Erythroblast (primary cell): ENCODE measurements at regions not wholly inside any gene's neighbourhood (a gene's known extent, or its start where the extent isn't known, plus 50 kb on each side); places are given as distances from the start of the nearest gene placed in this dataset.

Experiments used
- DNase-seq, 2 experiments: peaks; one replicate each; lab custom pipeline; 2025; lab: John Stamatoyannopoulos, UW
- GATA1 ChIP-seq: IDR thresholded peaks from 2 replicates; pipeline ENCODE4 v1.6.1; 2011; ENCODE audit warnings: low read depth, mild to moderate bottlenecking, control low read depth, low read length, moderate library complexity
- POLR2A ChIP-seq: IDR thresholded peaks from 2 replicates; pipeline ENCODE4 v1.6.1; 2011; ENCODE audit warnings: mild to moderate bottlenecking, low read length

DNA sequence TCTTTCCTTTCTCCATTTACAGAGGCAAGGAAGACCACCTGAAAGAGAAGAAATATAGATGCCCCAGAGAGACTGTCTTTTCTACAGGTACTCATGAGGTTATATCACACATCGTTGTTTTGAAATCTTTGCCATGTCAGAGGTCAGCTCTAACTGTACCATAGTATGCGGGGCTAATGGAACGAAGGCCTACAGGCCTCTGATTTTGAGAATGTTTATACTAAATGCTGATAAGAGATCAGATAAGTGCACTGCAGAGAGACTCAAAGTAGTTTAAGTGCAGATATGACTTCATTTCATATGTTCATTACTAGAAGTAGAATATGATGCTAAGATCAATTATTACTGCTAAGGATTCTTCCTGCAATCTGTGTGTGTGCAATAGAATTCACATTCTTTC is 1005.0 kb downstream of the GALC start:
- no peak for DNase-seq
- TF ChIP-seq POLR2A, result no peak
- no peak for TF ChIP-seq GATA1

- no peak for DNase-seq
- TF ChIP-seq GATA1, result no peak
These were observed 1019.8 kb downstream of the GALC start for GRCh38 chr14:86973177-86973576.

DNA sequence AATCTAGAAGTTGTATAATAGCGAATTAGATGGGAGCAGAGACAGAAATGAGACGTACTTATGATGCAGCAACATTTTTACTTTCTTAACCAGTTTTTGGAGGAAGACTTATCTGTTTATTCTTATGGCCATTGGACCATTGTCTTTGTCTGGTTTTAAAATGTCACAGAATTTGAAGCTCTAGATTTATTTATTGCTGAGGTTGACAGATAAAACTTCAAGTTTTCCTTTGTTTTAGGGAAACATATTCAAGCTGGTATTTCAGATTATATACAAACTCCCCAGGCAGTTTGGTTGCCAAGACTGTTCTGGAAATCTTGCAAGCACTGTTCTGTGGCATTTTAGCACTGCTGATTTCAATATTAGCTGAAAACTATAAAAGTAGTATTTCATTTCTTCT is 1021.7 kb downstream of the GALC start:
- DNase-seq, result no peak
- TF ChIP-seq POLR2A, result no peak
- no peak for TF ChIP-seq GATA1

DNA sequence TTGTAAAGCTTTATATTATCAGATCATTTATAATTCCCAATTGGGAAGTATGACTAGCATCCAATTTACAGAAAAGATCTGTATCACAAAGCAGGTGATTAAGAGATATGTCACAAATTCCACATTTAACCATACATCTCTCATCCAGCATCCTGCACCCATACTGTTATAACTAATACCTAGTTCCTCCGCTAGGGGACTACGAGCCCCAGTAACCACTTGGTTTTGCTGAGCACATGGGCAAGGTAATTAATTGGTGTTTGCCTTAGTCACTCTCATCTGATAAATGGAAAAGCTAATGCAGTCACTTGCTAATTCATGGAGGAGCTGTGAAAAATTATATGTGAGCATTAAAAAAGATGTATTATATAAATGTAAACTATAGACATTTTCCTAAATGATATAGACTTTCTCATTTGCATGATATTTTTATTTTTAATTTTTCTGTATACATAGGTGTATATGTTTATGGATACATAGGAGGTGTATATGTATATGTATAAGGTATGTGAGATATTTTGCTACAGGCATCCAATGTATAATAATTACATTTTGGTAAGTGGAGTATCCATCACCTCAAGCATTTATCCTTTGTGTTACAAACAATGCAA is 1031.8 kb downstream of the GALC start:
- DNase-seq, result peak in 1 of 2 experiments; percentile 6
- no peak for TF ChIP-seq POLR2A
- TF ChIP-seq GATA1, result no peak

GRCh38 chr14:86955771-86956354 is 1037.1 kb downstream of the GALC start:
- DNase-seq, result no peak
- TF ChIP-seq POLR2A (no peak), GATA1 (no peak)

DNA sequence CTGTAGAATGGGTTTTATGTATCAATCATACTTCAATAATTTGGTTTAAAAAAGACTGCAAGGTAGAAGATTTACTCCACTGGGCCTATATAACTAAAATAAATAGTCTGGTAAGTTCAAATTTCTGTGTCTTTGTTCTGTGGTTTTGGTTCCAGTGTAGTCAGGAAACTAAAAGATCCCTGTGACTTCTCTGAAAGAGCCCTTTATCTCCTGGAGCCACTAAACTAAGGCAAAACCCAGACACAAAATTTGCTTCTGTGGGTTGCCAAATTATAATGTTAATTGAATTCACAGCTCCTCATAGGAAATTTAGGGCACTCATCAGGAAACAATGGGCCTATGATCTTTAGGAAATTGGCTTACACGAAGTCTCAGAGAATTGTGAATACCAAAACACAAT is 1038.4 kb downstream of the GALC start:
- no peak for DNase-seq
- TF ChIP-seq POLR2A (no peak), GATA1 (no peak)

DNA sequence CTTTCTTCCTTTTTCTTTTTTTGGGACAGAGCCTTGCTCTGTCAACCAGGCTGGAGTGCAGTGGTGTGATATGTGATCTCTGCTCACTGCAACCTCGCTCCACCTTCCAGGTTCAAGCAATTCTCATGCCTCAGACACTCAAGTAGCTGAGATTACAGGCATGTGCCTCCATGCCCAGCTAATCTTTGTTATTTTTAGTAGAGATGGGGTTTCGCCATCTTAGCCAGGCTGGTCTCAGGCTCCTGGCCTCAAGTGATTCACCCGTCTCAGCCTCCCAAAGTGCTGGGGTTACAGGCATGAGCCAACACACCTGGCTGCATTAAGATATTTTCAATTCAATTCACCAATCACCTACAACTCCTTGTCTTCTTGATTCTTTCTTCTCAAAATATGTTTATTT is 1046.5 kb downstream of the GALC start:
- DNase-seq, result no peak
- TF ChIP-seq GATA1 (no peak), POLR2A (no peak)

DNA sequence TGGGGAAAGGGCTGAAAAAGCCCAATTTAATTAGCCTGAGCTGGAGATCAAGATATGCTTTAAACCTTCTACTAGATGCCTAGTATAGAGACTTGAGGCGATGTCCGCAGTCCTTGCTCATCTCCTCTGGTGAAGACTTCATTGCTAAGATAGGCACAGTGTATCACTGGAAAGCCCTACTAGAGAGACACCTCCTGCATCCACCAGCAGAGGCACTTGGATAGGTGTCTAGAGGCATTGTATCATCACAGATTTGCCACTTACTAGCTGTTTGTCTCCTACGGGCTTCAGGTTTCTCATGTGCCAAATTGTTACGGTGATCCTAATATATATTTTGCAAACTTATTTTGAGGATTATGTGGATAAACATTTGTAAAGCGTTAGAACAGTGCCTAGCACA is 1048.5 kb downstream of the GALC start:
- no peak for TF ChIP-seq GATA1
- TF ChIP-seq POLR2A, result no peak

DNA sequence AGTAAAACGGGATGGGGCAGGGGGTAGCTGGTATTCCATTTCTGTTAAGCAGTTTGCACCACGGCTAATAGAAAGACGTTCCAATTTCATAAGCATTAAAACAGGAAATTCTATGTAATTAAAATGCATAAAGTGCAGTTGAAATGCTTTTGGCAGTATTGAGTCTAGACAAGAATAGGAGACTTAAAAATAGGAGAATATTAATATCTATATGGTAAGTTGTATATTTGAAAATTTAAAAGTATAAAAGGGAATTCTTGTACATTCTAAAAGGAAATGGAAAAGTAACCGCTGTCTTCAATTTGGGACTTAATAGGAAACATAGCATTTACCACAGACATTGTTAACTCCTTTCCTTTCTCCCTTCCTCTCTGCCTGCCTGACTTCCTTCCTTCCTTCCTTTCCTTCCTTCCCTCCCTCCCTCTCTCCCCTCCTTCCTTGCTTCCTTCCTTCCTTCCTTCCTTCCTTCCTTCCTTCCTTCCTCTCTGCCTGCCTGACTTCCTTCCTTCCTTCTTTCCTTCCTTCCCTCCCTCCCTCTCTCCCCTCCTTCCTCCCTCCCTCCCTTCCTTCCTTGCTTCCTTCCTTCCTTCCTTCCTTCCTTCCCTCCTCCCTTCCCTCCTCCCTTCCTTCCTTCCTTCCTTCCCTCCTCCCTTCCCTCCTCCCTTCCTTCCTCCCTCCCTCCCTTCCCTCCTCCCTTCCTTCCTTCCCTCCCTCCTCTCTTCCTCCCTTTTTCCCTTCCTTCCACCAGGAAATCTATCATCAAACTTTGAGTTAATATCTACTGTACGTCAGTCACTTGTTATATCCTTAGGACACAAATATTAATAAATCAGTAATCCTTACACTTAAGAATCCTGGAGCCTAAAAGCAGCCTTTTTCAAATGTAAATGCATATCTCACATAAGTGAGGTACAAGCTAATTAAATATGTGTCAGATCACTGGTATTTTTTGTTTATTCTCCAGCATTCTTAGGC is 1049.3 kb downstream of the GALC start:
- no peak for DNase-seq
- TF ChIP-seq GATA1 (no peak), POLR2A (no peak)

More for the DNA sequence above, 1048.5 kb downstream of the GALC start:
- no peak for DNase-seq

DNA sequence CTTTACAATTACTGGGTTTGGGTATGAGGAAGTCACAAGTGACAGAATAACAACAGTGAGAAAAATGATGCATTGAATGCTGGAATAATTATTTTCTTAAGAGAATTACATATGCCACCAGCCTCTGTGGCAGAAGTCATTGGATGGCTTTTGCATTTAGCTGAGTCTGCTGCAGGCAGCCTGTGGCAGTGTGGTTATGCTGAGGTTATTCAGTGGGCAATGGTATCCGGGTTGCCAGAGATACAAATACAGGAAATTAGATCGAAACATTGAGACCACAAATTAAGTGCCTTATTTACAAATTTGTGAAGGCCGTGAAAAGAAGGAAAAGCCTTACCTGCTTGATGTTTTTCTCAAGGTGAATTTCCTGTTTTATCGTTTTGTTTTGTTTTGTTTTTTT is 1050.0 kb downstream of the GALC start:
- TF ChIP-seq GATA1, result no peak
- TF ChIP-seq POLR2A, result no peak
- DNase-seq, result no peak

DNA sequence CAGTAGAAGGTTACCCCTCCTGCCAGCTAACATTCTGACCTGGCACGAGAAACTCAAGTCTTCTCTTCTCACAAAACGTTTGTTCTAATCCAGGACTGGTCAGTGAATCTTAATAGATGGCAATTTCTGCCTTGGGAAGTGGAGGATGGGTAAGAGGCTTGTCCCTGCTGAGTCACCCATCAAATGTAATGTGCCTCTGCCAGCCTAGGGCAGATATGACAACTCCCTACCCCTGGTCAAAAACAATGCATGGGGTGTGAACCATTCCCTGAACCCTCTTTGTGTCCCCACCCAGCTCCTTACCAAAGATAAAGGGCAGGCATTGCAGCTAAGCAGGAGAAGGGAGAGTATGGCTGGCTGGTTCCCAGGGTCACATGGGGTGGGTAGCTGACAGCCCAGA is 1052.9 kb downstream of the GALC start:
- DNase-seq, result no peak
- TF ChIP-seq GATA1, result no peak
- TF ChIP-seq POLR2A, result no peak

DNA sequence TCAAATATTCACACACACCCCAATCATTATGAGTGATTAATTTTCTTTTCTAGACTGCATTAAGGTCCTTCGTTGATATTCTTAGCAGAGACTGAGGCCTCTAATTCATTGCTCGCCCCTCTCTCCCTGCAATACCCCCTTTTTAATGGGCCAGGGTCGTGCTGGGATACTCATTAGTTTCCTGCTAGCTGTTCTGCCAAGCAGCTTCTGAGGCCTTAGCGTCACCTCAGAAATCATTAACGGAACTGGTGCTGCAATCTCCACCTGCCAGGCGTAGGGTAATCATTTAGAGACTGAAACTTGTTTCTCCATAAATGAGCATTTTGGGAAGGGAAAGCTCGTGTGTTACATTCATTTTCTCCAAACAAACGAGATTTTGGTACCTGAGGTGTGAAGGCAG is 1054.7 kb downstream of the GALC start:
- TF ChIP-seq GATA1, result no peak
- no peak for TF ChIP-seq POLR2A
- no peak for DNase-seq

DNA sequence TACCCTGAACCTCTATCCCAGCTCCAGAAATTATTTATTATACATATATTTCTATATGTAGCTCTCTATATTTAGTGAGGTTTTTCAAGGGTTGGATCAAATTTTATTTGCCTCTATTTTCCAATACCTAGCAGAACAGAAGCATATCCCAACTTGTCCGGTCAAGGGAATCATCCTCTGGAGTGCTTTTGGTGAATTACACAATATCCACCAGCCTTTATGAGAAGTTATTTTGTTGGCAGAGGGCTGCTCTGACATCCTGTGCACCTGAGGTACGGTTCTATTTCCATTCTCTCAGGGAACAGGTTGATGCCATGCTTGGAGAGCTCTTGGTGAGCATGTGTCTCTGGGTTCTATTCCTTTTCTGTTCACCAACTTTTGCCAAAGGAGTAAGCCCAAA is 1056.4 kb downstream of the GALC start:
- TF ChIP-seq POLR2A, result no peak
- no peak for TF ChIP-seq GATA1
- no peak for DNase-seq

- TF ChIP-seq POLR2A (no peak), GATA1 (no peak)
- no peak for DNase-seq
These were observed 1057.6 kb downstream of the GALC start for GRCh38 chr14:86935241-86935885.
